HepG2 (cell line): ENCODE measurements at regions not wholly inside any gene's neighbourhood (a gene's known extent, or its start where the extent isn't known, plus 50 kb on each side); places are given as distances from the start of the nearest gene placed in this dataset.

Experiments
- ATAC-seq: fragments of 200-7000 bp; cut with Tn5 transposase; 3 replicates; pipeline ENCODE4 v1.9.1; 2020; ENCODE audit warnings: mild to moderate bottlenecking, moderate library complexity
- BruUV-seq: library from RNA; stranded (reverse); fragments of 400-500 nt; replicated peaks from 2 replicates; lab custom pipeline; 2021; lab: Mats Ljungman, UMichigan
- CTCF ChIA-PET: fragments of 300-600 bp; formaldehyde crosslinking; extraction: SDS; loops from one replicate; lab custom pipeline; 2021; ENCODE audit warnings: low total read pairs, inconsistent platforms, low intra/inter-chr PET ratio; lab: Yijun Ruan, JAX
- POLR2A ChIA-PET: fragments of 350-600 bp; sonication (Branson Sonifier 250); formaldehyde crosslinking; loops from one replicate; lab custom pipeline; 2020; ENCODE audit warnings: antibody characterized with exemption, inconsistent platforms; lab: Yijun Ruan, JAX
- DNase-seq: peaks from one replicate; pipeline ENCODE4 v3.0.0-alpha.2; 2015; ENCODE audit warnings: low spot score
- FAIRE-seq: peaks from 3 replicates; lab custom pipeline; 2011; peaks lifted over from hg19 to GRCh38; lab: Jason Lieb, UNC
- H2AFZ ChIP-seq: one replicate; pipeline ENCODE4 v1.6.1; 2011; ENCODE audit warnings: low read length, inconsistent platforms
- H3K27ac ChIP-seq: fragments of 300-600 bp; 3 replicates; pipeline ENCODE4 v1.8.0; 2011; ENCODE audit warnings: mixed run types, mild to moderate bottlenecking, mixed read lengths, low read length, inconsistent platforms; ENCODE audit not compliant: insufficient read depth; ENCODE audit errors: extremely low read length
- H3K27me3 ChIP-seq, 2 experiments: fragments of 200-600 bp in 1 of 2; 2 replicates in 1 of 2; 3 replicates in 1 of 2; pipeline versions ENCODE4 v1.6.0 to v1.8.0; 2011; ENCODE audit warnings: low read length in 2 of 2, mild to moderate bottlenecking in 2 of 2, moderate library complexity in 2 of 2, inconsistent platforms in 1 of 2; ENCODE audit not compliant: insufficient read depth in 2 of 2, control insufficient read depth in 1 of 2
- H3K36me3 ChIP-seq, 2 experiments: fragments of 200-600 bp in 1 of 2; replicated peaks in 1 of 2; 2 replicates in 1 of 2; 3 replicates in 1 of 2; pipeline versions ENCODE4 v1.5.1 to v1.8.0; 2011; ENCODE audit warnings: low read length in 2 of 2, inconsistent platforms in 1 of 2; ENCODE audit not compliant: insufficient read depth in 2 of 2, control insufficient read depth in 1 of 2
- H3K4me1 ChIP-seq: 2 replicates; pipeline ENCODE4 v1.5.1; 2012; ENCODE audit warnings: low read length, inconsistent platforms; ENCODE audit not compliant: insufficient read depth
- H3K4me2 ChIP-seq: 2 replicates; pipeline ENCODE4 v1.6.0; 2011; ENCODE audit warnings: low read depth, low read length, inconsistent platforms
- H3K4me3 ChIP-seq, 3 experiments: fragments of 200-600 bp in 1 of 3; sonication (generic), shearing (Covaris generic) in 1 of 3; replicated peaks in 1 of 3; 2 replicates each; pipeline ENCODE4 v1.5.1; 2011 to 2016; ENCODE audit warnings: low read length in 3 of 3, inconsistent platforms in 2 of 3, low read depth in 2 of 3, mild to moderate bottlenecking in 2 of 3, control low read depth in 1 of 3, mixed read lengths in 1 of 3; ENCODE audit not compliant: insufficient read depth in 1 of 3
- H3K79me2 ChIP-seq: one replicate; pipeline ENCODE4 v1.6.1; 2011; ENCODE audit warnings: low read length, inconsistent platforms; ENCODE audit not compliant: insufficient read depth
- H3K9ac ChIP-seq: 2 replicates; pipeline ENCODE4 v1.6.0; 2011; ENCODE audit warnings: mild to moderate bottlenecking, low read depth, low read length, inconsistent platforms; ENCODE audit not compliant: insufficient read depth
- H3K9me3 ChIP-seq: 2 replicates; pipeline ENCODE4 v1.5.1; 2012; ENCODE audit warnings: mild to moderate bottlenecking, low read length
- H4K20me1 ChIP-seq: 2 replicates; pipeline ENCODE4 v1.6.0; 2011; ENCODE audit warnings: inconsistent platforms, mild to moderate bottlenecking, low read length, moderate library complexity; ENCODE audit not compliant: insufficient read depth
- ATF7-NPFF ChIP-seq: sonication (generic); formaldehyde crosslinking; IDR thresholded peaks from 2 replicates; pipeline ENCODE4 v1.8.1; 2023; ENCODE audit warnings: mild to moderate bottlenecking, low read depth, missing genetic modification reagents, moderate library complexity
- BATF2 ChIP-seq: sonication (generic); formaldehyde crosslinking; IDR thresholded peaks from 2 replicates; pipeline ENCODE4 v1.8.0; 2022; ENCODE audit warnings: mild to moderate bottlenecking, missing genetic modification reagents, moderate library complexity
- DR1 ChIP-seq: sonication (generic); formaldehyde crosslinking; IDR thresholded peaks from 2 replicates; pipeline ENCODE4 v1.8.0; 2021; ENCODE audit warnings: mild to moderate bottlenecking, missing genetic modification reagents, inconsistent platforms
- E2F2 ChIP-seq: sonication (generic); formaldehyde crosslinking; IDR thresholded peaks from 2 replicates; pipeline ENCODE4 v1.4.0; 2020; ENCODE audit warnings: missing genetic modification reagents, borderline replicate concordance
- PAWR ChIP-seq: sonication (generic); formaldehyde crosslinking; IDR thresholded peaks from 2 replicates; pipeline ENCODE4 v1.4.0; 2020; ENCODE audit warnings: missing genetic modification reagents, mild to moderate bottlenecking, borderline replicate concordance
- PHF20 ChIP-seq: sonication (generic); formaldehyde crosslinking; IDR thresholded peaks from 2 replicates; pipeline ENCODE4 v1.5.0; 2020; ENCODE audit warnings: mild to moderate bottlenecking, missing genetic modification reagents
- PLSCR1 ChIP-seq: sonication (generic); formaldehyde crosslinking; IDR thresholded peaks from 2 replicates; pipeline ENCODE4 v1.5.0; 2020; ENCODE audit warnings: missing genetic modification reagents, mild to moderate bottlenecking, borderline replicate concordance
- POLR2AphosphoS5 ChIP-seq: IDR thresholded peaks from 2 replicates; pipeline ENCODE4 v1.6.1; 2012; ENCODE audit warnings: low read depth, low read length
- RBM22 ChIP-seq: fragments of 200-400 bp; formaldehyde crosslinking; optimal IDR thresholded peaks from 2 replicates; pipeline ENCODE3; 2017; ENCODE audit warnings: mild to moderate bottlenecking, low read length, moderate library complexity
- TBX2 ChIP-seq: sonication (generic); formaldehyde crosslinking; IDR thresholded peaks from 2 replicates; pipeline ENCODE4 v1.5.0; 2020; ENCODE audit warnings: missing genetic modification reagents, mild to moderate bottlenecking, borderline replicate concordance
- THAP7 ChIP-seq: sonication (generic); formaldehyde crosslinking; IDR thresholded peaks from 2 replicates; pipeline ENCODE4 v1.8.1; 2023; ENCODE audit warnings: mild to moderate bottlenecking, missing genetic modification reagents
- THYN1 ChIP-seq: sonication (generic); formaldehyde crosslinking; IDR thresholded peaks from 2 replicates; pipeline ENCODE4 v1.8.1; 2023; ENCODE audit warnings: low read depth, mild to moderate bottlenecking, moderate library complexity, missing genetic modification reagents, borderline replicate concordance
- ZNF503 ChIP-seq: sonication (generic); formaldehyde crosslinking; IDR thresholded peaks from 2 replicates; pipeline ENCODE4 v1.4.0; 2020; ENCODE audit warnings: missing genetic modification reagents
- ZNF777 ChIP-seq: sonication (generic); formaldehyde crosslinking; IDR thresholded peaks from 2 replicates; pipeline ENCODE4 v1.4.0; 2020; ENCODE audit warnings: missing genetic modification reagents
- ZSCAN25 ChIP-seq: sonication (generic); formaldehyde crosslinking; IDR thresholded peaks from 2 replicates; pipeline ENCODE4 v1.8.0; 2022; ENCODE audit warnings: mild to moderate bottlenecking, missing genetic modification reagents
- WGBS: methylation state at CpG from one replicate; pipeline ENCODE4 v1.1.6; 2017; ENCODE audit warnings: low lambda C conversion rate; 5-methylcytosine and 5-hydroxymethylcytosine counted together
- in situ Hi-C: cut with HindIII; loops from 2 replicates; pipeline ENCODE4 v1.10.0; 2017; ENCODE audit warnings: low pct_unique_long_range_greater_than_20kb; ENCODE audit not compliant: extremely low pct_ligation_motif_present
- intact Hi-C: fragments of 100-400 bp; cut with micrococcal nuclease; formaldehyde crosslinking; loops from one replicate; pipeline ENCODE4 v1.10.0; 2022; ENCODE audit not compliant: unreplicated experiment

- TF ChIP-seq THYN1 (CRISPR knock-in tag) (no peak), PAWR (no peak)
Observed at GRCh38 chr2:15778529-15779219, 161.7 kb upstream of the MYCN start (continued).

GRCh38 chr2:15779381-15780041 lies 160.8 kb upstream of the MYCN start:
- Histone ChIP-seq H3K4me2 (no peak overlapping the region), H3K4me1 (peaks cover 56% of the 10 kb centered on the region), H3K9ac (no peak overlapping the region), H3K36me3 (no peaks in the 10 kb centered on the region), H3K4me3 (no peak overlapping the region), H3K27me3 (peaks cover 2 to 46% of the 10 kb centered on the region in 2 experiments; a peak in 3 of 5 replicates), H3K9me3 (no peaks in the 10 kb centered on the region), H4K20me1 (peaks cover 7% of the 10 kb centered on the region; the same call in 1 of the 2 replicates), H3K27ac (no peak overlapping the region), H3K79me2 (no peaks in the 10 kb centered on the region), H2AFZ (no peak overlapping the region)
- ATAC-seq (no peak), FAIRE-seq (no peak), DNase-seq (no peak)
- ChIA-PET CTCF (no interaction called here), POLR2A (no interaction called here)
- in situ Hi-C loops: no loop called here
- 82% methylated on average over 7 of the region's 7 CpGs for whole genome bisulfite sequencing
- no TSS peak for BruUV-seq
- intact Hi-C loops: no loop called here
- TF ChIP-seq DR1 (CRISPR knock-in tag) (no peak), ZNF777 (CRISPR knock-in tag) (no peak), BATF2 (CRISPR knock-in tag) (no peak), TBX2 (CRISPR knock-in tag) (no peak), RBM22 (no peak), PLSCR1 (CRISPR knock-in tag) (no peak), ZSCAN25 (CRISPR knock-in tag) (no peak), E2F2 (CRISPR knock-in tag) (no peak), THAP7 (no peak), ATF7-NPFF (no peak), POLR2AphosphoS5 (no peak), ZNF503 (CRISPR knock-in tag) (no peak), PHF20 (CRISPR knock-in tag) (no peak)
